AG04449 (cell line): ENCODE measurements at regions not wholly inside any gene's neighbourhood (a gene's known extent, or its start where the extent isn't known, plus 50 kb on each side); places are given as distances from the start of the nearest gene placed in this dataset.

Source experiments
- CTCF ChIA-PET: fragments of 350-600 bp; formaldehyde crosslinking; extraction: SDS; loops from one replicate; lab custom pipeline; 2021; ENCODE audit warnings: antibody characterized with exemption; lab: Yijun Ruan, JAX
- POLR2A ChIA-PET: fragments of 400-600, 350-600 bp; formaldehyde crosslinking; extraction: SDS; loops from one replicate; lab custom pipeline; 2020; ENCODE audit warnings: antibody characterized with exemption, inconsistent platforms; lab: Yijun Ruan, JAX
- DNase-seq: peaks from one replicate; pipeline ENCODE4 v3.0.0-alpha.2; 2010; ENCODE audit warnings: low read depth, low spot score
- H3K4me3 ChIP-seq: 2 replicates; pipeline ENCODE4 v1.5.1; 2011; ENCODE audit warnings: low read depth, mild to moderate bottlenecking, control low read depth, low read length
- CTCF ChIP-seq: IDR thresholded peaks from one replicate; pipeline ENCODE4 v1.5.1; 2011; ENCODE audit warnings: mild to moderate bottlenecking, moderate library complexity, low read length, control low read depth, inconsistent platforms; ENCODE audit not compliant: insufficient read depth; ENCODE audit errors: missing control alignments

- ChIA-PET CTCF (interaction anchor here (1.2 to 1.3 kb wide), 2 partner anchors 14 to 210 kb away, joined by 3 to 4 read pairs; no protein-coding TSS in a partner anchor), POLR2A (no interaction called here)
Observed at GRCh38 chr2:120465989-120466703, 120.2 kb downstream of the INHBB start.

GRCh38 chr2:120466704-120467054 is 120.7 kb downstream of the INHBB start:
- H3K4me3 ChIP-seq: no peak overlapping the region
- POLR2A ChIA-PET: no interaction called here
- no peak for DNase-seq
- CTCF ChIA-PET: interaction anchor here (1.2 to 1.3 kb wide), 2 partner anchors 13 to 209 kb away, joined by 3 to 4 read pairs; no protein-coding TSS in a partner anchor
- TF ChIP-seq CTCF: no peak

More at GRCh38 chr2:120465989-120466703, 120.2 kb downstream of the INHBB start:
- H3K4me3 ChIP-seq: no peak overlapping the region
- no peak for TF ChIP-seq CTCF
- no peak for DNase-seq

DNA sequence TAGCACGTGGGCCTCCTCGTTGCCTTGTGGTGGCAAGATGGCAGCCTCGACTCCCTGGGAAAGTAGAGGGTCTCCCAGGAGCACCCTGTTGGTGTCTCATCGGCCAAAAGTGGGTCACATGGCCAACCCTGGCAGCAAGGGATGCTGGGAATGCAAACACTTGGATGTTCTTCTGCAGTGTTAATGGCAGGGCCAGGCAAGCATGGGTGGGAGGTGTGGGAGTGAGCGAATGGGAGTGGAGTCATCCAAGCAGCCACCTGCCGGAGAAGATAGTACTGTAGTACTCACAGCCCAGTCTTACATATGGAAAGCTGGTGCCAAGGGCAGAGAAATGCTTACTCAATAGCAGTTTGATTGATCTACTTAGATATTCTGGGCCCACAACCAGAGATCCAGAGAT is 122.2 kb downstream of the INHBB start:
- no peak for DNase-seq
- no peak overlapping the region for H3K4me3 ChIP-seq
- POLR2A ChIA-PET: no interaction called here
- CTCF ChIA-PET: no interaction called here
- TF ChIP-seq CTCF: no peak

DNA sequence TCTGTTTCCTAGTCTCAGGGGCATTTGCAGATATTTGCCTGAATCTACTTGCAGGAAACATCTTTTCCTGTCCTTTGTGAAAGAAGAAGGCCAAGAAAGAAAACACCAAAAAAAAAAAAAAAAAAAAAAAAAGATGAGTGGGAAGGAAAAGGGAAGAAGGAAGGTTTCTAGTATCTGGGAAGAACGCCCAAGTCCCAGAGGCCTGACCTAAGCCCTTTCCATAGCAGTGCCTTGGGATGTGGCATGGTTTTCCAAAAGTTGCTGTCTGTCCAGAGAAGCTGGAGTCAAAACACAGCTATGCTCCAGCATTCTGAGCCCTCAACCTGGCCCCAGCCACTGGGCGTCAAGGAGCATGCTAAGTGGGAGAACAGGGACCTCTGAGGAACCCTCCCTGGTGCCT is 123.5 kb downstream of the INHBB start:
- DNase-seq: no peak
- ChIA-PET CTCF (no interaction called here), POLR2A (no interaction called here)
- no peak overlapping the region for H3K4me3 ChIP-seq
- no peak for TF ChIP-seq CTCF

DNA sequence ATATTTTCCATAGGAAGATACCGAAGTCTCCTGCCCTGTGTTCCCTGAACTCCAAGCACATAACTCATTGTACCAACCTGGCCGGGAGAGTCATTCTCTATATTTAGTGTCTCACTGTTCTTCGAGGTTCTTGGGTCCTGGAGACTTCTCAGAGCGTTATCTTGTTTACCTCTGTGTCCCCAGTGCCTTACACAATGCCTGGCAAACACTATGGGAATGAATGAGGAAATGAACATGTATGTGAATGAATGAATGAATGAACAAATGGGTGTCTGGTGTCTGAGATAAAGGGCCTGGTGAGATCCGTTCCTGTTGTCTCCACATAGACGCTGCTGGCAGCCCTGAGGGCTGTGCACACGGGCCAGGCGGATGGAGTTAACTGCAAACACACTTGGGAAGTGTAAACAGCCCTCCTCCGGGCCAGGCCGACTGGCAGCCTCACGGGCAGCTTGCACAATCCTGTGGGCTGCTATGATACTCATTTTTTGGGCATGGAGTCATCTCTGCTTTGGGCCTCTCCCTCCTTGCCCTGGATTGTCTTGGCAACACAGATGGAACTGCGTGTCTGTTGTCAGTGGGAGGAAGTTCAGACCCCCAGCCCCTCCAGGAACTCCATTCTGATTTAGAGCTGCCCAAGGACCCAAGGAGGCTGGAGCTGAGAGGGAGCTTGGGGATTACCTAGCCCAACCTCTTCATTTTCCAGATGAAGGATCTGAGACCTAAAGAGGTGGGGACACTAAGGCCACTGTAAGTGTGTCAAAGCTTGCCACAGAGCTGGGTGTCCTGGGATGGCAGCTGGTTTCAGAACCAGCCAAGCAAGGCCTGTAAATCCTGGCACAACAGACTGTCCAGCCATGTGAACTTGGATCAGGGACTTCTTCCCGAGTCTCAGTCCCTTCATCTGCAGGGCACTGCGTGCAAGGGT is 124.4 kb downstream of the INHBB start:
- no peak overlapping the region for H3K4me3 ChIP-seq
- CTCF ChIA-PET: interaction anchor here (0.7 kb wide), 1 partner anchor 205 kb away, joined by 3 read pairs; no protein-coding TSS in a partner anchor
- DNase-seq: peak; percentile 83
- no peak for TF ChIP-seq CTCF
- POLR2A ChIA-PET: interaction anchor here (0.7 kb wide), 1 partner anchor 32 kb away, joined by 3 read pairs; no protein-coding TSS in a partner anchor
